OCI-LY3 (cell line): ENCODE measurements at regions not wholly inside any gene's neighbourhood (a gene's known extent, or its start where the extent isn't known, plus 50 kb on each side); places are given as distances from the start of the nearest gene placed in this dataset.

Experiments used
- CTCF ChIP-seq: fragments of 200-600, 300-600 bp; sonication (generic); IDR thresholded peaks from 2 replicates; pipeline ENCODE4 v1.5.1; 2014; ENCODE audit warnings: antibody characterized with exemption, low read length, low read depth
- EZH2phosphoT487 ChIP-seq: fragments of 200-600 bp; shearing (Covaris generic); IDR thresholded peaks from 2 replicates; pipeline ENCODE4 v1.6.1; 2018; ENCODE audit warnings: antibody characterized with exemption, mixed run types, low read depth

- TF ChIP-seq EZH2phosphoT487, result no peak
- no peak for TF ChIP-seq CTCF
Observed at GRCh38 chr12:93153321-93153720, 224.2 kb upstream of the EEA1 start.
